SU-DHL-6 (cell line): ENCODE measurements at regions not wholly inside any gene's neighbourhood (a gene's known extent, or its start where the extent isn't known, plus 50 kb on each side); places are given as distances from the start of the nearest gene placed in this dataset.

Experiments used
- H2AFZ ChIP-seq: fragments of 200-600 bp; sonication (generic); 2 replicates; pipeline ENCODE4 v1.6.1; 2014; ENCODE audit warnings: low read depth, mild to moderate bottlenecking, moderate library complexity, mixed read lengths, antibody characterized with exemption, low read length; ENCODE audit not compliant: severe bottlenecking
- H3F3A ChIP-seq: fragments of 200-600 bp; shearing (Covaris generic); 2 replicates; pipeline ENCODE4 v1.6.0; 2016; ENCODE audit warnings: antibody characterized with exemption, mild to moderate bottlenecking; ENCODE audit not compliant: insufficient read depth
- H3K27ac ChIP-seq: fragments of 200-600 bp; sonication (generic); 2 replicates; pipeline ENCODE4 v1.5.1; 2016; ENCODE audit warnings: low read depth, mild to moderate bottlenecking, low read length, moderate library complexity, mixed read lengths
- H3K27me3 ChIP-seq: fragments of 200-600 bp; sonication (generic), shearing (Covaris generic); 2 replicates; pipeline ENCODE4 v1.6.0; 2014; ENCODE audit warnings: mild to moderate bottlenecking, low read length
- H3K36me3 ChIP-seq: fragments of 200-600 bp; sonication (generic); 2 replicates; pipeline ENCODE4 v1.6.1; 2014; ENCODE audit warnings: mild to moderate bottlenecking, low read length, mixed read lengths
- H3K4me2 ChIP-seq: fragments of 300-600, 200-600 bp; shearing (Covaris generic), sonication (generic); 2 replicates; pipeline ENCODE4 v1.6.0; 2014; ENCODE audit warnings: low read length, low read depth, mild to moderate bottlenecking; ENCODE audit not compliant: poor library complexity, severe bottlenecking
- H3K4me3 ChIP-seq: fragments of 200-600 bp; sonication (generic); 2 replicates; pipeline ENCODE4 v1.5.1; 2014; ENCODE audit warnings: antibody characterized with exemption, low read length, mild to moderate bottlenecking, mixed read lengths; ENCODE audit not compliant: insufficient read depth, poor library complexity, severe bottlenecking
- H3K79me2 ChIP-seq: fragments of 200-600 bp; sonication (generic); 2 replicates; pipeline ENCODE4 v1.6.1; 2014; ENCODE audit warnings: mild to moderate bottlenecking, low read length, moderate library complexity; ENCODE audit not compliant: insufficient read depth
- H3K9ac ChIP-seq: fragments of 200-600 bp; sonication (generic); 2 replicates; pipeline ENCODE4 v1.7.0; 2014; ENCODE audit warnings: mild to moderate bottlenecking, low read length
- H3K9me2 ChIP-seq: fragments of 200-600 bp; sonication (generic); replicated peaks from 2 replicates; pipeline ENCODE4 v1.6.1; 2014; ENCODE audit warnings: low read length; ENCODE audit not compliant: insufficient read depth
- H3K9me3 ChIP-seq: fragments of 200-600 bp; sonication (generic); 2 replicates; pipeline ENCODE4 v1.6.1; 2014; ENCODE audit warnings: low read length, mixed read lengths; ENCODE audit not compliant: insufficient read depth
- H4K20me1 ChIP-seq: fragments of 200-600 bp; sonication (generic); 2 replicates; pipeline ENCODE4 v1.6.1; 2014; ENCODE audit warnings: low read depth, mild to moderate bottlenecking, antibody characterized with exemption, low read length, moderate library complexity, mixed read lengths
- EZH2phosphoT487 ChIP-seq: fragments of 200-600 bp; sonication (generic), shearing (Covaris generic); conservative IDR thresholded peaks from 2 replicates; pipeline ENCODE4 v1.6.1; 2018; ENCODE audit warnings: mild to moderate bottlenecking, antibody characterized with exemption, low read length, moderate library complexity, mixed read lengths
- TF ChIP-seq, protein P1 (sequence below): fragments of 200-600 bp; sonication (generic); IDR thresholded peaks from one replicate; pipeline ENCODE4 v1.5.1; 2017; ENCODE audit warnings: antibody characterized with exemption, mild to moderate bottlenecking, low read length, moderate library complexity; ENCODE audit not compliant: insufficient read depth, poor library complexity, severe bottlenecking

DNA sequence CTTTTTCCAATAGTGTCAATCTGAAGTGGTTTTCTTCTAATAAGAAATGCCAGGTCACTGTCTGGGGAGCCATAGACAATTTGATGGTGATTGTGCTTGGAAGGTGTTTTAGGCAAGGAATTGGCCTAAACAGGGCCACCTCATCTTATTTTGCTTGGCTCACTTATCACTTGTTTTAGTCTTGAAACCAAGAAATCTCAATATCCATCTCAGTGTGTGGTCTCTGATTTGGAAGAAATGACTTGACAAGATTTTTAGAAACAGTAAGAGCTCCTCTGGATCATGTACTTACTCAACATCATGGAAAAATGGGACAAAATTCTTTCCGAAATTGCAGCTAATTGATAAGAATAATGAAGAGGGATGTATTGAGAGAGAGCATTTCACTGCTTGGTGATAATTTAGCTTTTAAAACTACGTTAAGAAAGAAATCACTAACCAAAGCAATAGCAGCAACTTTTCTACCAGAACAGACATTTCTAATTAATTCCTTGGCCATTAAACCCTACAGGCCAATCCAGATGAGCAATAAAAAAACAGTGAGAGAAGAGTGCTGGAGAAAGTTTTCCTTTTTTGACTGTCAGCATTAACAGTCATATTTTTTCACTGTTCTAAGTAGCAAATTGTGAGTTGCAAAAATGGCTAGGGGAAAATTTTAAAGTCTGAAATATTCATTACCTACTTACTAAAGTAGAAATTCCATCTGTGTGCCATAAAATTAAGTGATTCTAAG, 157.3 kb downstream of the AEBP2 start:
- H3K27ac ChIP-seq: no peak overlapping the region

DNA sequence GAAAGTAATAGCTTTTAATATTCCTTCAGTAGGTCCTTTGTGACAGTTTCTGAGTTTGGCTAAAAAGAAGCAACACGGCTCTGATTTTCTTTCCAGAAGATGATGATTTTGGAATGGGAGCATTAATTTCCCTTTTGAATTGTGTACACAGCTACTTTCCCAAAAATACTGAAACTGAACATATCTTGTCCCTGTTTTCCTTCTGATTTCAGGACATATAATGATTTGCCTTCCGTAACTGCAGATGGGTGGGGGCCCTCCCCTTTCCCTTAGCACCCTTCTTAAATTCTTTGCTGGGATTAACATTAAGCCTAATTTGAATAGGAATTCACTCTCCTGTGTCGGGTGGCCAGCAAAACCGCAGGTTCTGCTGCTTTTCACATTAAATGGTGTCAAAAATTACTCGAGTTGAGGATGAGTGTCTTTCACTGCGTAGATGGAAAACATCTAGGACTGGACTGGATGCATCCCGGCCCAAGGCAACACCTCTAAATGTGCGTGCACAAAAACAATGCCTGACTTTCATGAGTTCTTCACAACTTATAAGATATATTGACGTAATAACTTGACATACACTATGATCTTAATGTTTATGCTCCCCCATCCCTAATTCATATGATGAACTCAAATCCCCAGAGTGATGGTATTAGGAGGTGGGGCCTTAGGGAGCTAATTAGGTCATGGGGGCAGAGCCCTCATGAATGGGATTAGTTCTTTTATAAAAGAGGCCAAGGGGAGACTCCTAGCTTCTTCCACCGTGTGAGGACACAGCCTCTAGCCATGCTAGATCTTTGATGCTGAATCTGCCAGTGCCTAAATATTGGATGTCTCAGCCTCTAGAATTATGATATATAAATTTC, 158.1 kb downstream of the AEBP2 start:
- H3K27me3 ChIP-seq: no peaks in the 10 kb centered on the region
- H3K27ac ChIP-seq: no peak overlapping the region
- no peaks in the 10 kb centered on the region for H3K9me3 ChIP-seq
- H3K36me3 ChIP-seq: no peaks in the 10 kb centered on the region
- TF ChIP-seq, protein P1, sequence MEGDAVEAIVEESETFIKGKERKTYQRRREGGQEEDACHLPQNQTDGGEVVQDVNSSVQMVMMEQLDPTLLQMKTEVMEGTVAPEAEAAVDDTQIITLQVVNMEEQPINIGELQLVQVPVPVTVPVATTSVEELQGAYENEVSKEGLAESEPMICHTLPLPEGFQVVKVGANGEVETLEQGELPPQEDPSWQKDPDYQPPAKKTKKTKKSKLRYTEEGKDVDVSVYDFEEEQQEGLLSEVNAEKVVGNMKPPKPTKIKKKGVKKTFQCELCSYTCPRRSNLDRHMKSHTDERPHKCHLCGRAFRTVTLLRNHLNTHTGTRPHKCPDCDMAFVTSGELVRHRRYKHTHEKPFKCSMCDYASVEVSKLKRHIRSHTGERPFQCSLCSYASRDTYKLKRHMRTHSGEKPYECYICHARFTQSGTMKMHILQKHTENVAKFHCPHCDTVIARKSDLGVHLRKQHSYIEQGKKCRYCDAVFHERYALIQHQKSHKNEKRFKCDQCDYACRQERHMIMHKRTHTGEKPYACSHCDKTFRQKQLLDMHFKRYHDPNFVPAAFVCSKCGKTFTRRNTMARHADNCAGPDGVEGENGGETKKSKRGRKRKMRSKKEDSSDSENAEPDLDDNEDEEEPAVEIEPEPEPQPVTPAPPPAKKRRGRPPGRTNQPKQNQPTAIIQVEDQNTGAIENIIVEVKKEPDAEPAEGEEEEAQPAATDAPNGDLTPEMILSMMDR: no peak
- no peak for TF ChIP-seq EZH2phosphoT487
- no peaks in the 10 kb centered on the region for H3F3A ChIP-seq
- H3K9ac ChIP-seq: no peak overlapping the region
- H4K20me1 ChIP-seq: no peaks in the 10 kb centered on the region
- H3K4me2 ChIP-seq: no peak overlapping the region
- H2AFZ ChIP-seq: no peak overlapping the region
- no peaks in the 10 kb centered on the region for H3K79me2 ChIP-seq
- H3K4me3 ChIP-seq: no peak overlapping the region
- no peaks in the 10 kb centered on the region for H3K9me2 ChIP-seq

More for the DNA sequence above, 157.3 kb downstream of the AEBP2 start:
- TF ChIP-seq, protein P1: no peak
- TF ChIP-seq EZH2phosphoT487: no peak
- Histone ChIP-seq H3K9ac (no peak overlapping the region), H3F3A (no peaks in the 10 kb centered on the region), H3K27me3 (no peaks in the 10 kb centered on the region), H3K4me2 (no peak overlapping the region), H3K9me3 (no peaks in the 10 kb centered on the region), H3K79me2 (no peaks in the 10 kb centered on the region), H2AFZ (no peak overlapping the region), H3K36me3 (no peaks in the 10 kb centered on the region), H3K9me2 (no peaks in the 10 kb centered on the region), H4K20me1 (no peaks in the 10 kb centered on the region), H3K4me3 (no peak overlapping the region)

DNA sequence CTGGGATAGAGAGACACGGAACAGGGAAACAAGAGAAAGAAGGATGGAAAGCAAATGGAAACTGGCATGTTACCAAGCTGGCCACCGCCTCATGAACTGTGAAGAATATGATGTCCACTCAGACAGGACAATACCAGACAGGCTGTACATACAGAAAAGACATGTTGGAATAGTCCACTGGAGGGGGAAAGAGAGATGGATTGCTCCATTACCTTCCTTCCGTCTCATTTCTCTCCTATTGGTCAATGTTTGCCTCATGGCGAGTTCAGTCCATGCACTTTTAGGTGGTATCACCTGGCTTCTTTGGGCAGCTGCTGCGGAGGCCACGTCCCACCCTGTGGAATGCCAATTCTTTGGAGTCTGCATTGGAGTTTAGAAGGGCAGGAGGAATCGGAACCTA, 166.4 kb downstream of the AEBP2 start:
- no peak for TF ChIP-seq EZH2phosphoT487
- TF ChIP-seq, protein P1: no peak
- Histone ChIP-seq H3K4me3 (no peak overlapping the region), H3K27ac (no peak overlapping the region), H3K9me3 (no peaks in the 10 kb centered on the region), H4K20me1 (no peaks in the 10 kb centered on the region), H2AFZ (no peak overlapping the region), H3K9me2 (no peaks in the 10 kb centered on the region), H3K79me2 (no peaks in the 10 kb centered on the region), H3K9ac (no peak overlapping the region), H3K27me3 (no peaks in the 10 kb centered on the region), H3K4me2 (no peak overlapping the region), H3F3A (no peaks in the 10 kb centered on the region), H3K36me3 (no peaks in the 10 kb centered on the region)
